Esophagus muscularis mucosa (tissue), 4 donors: ENCODE measurements at regions not wholly inside any gene's neighbourhood (a gene's known extent, or its start where the extent isn't known, plus 50 kb on each side); places are given as distances from the start of the nearest gene placed in this dataset.

Experiments used
- DNase-seq: peaks from one replicate; pipeline ENCODE4 v3.0.0-alpha.2; 2017; ENCODE audit errors: extremely low spot score
- H3K27ac ChIP-seq, 4 donors: fragments of 200-600 bp; sonication (generic); replicated peaks in 1 of 4; 1 replicate in 3 of 4; 2 replicates in 1 of 4; pipeline ENCODE4 v1.5.1; 2016 to 2019; ENCODE audit warnings: mild to moderate bottlenecking in 1 of 4
- H3K27me3 ChIP-seq, 4 donors: fragments of 200-600 bp; sonication (generic); one replicate each; pipeline versions ENCODE4 v1.5.1 to v1.6.0; 2016 to 2019
- H3K36me3 ChIP-seq, 4 donors: fragments of 200-600 bp; sonication (generic); one replicate each; pipeline ENCODE4 v1.5.1; 2016 to 2019
- H3K4me1 ChIP-seq, 4 donors: fragments of 200-600 bp; sonication (generic); one replicate each; pipeline ENCODE4 v1.5.1; 2016 to 2019
- H3K4me3 ChIP-seq, 4 donors: fragments of 200-600 bp; sonication (generic); 1 replicate in 2 of 4; 2 replicates in 2 of 4; pipeline ENCODE4 v1.5.1; 2016 to 2019; ENCODE audit warnings: mild to moderate bottlenecking in 4 of 4, moderate library complexity in 1 of 4
- H3K9me3 ChIP-seq, 4 donors: fragments of 200-600 bp; sonication (generic); 1 replicate in 3 of 4; 2 replicates in 1 of 4; pipeline ENCODE4 v1.5.1; 2016 to 2019
- CTCF ChIP-seq, 3 experiments: fragments of 200-600 bp in 2 of 3; fragments of 450-650 bp in 1 of 3; sonication (generic) in 2 of 3; IDR thresholded peaks; one replicate each; pipeline ENCODE4 v1.5.1; 2017 to 2019; ENCODE audit warnings: antibody characterized with exemption in 3 of 3, mild to moderate bottlenecking in 2 of 3, moderate library complexity in 1 of 3
- EP300 ChIP-seq: sonication (generic); formaldehyde crosslinking; IDR thresholded peaks from one replicate; pipeline ENCODE4 v1.6.1; 2017; ENCODE audit warnings: antibody characterized with exemption
- POLR2A ChIP-seq: fragments of 450-650 bp; IDR thresholded peaks from one replicate; pipeline ENCODE4 v1.6.1; 2017; ENCODE audit warnings: antibody characterized with exemption, moderate library complexity, mild to moderate bottlenecking, low read depth
- POLR2AphosphoS5 ChIP-seq, 2 donors: sonication (generic); formaldehyde crosslinking; IDR thresholded peaks; one replicate each; pipeline ENCODE4 v1.6.1; 2017; ENCODE audit warnings: antibody characterized with exemption in 2 of 2
- WGBS: methylation state at CpG from one replicate; pipeline ENCODE4 v1.1.5; 2018; 5-methylcytosine and 5-hydroxymethylcytosine counted together
- intact Hi-C: fragments of 100-400 bp; cut with DNase I; formaldehyde crosslinking; loops from one replicate; pipeline ENCODE4 v1.15.1; 2023

GRCh38 chr5:73381590-73382400 is 66.8 kb downstream of the FOXD1 start:
- Histone ChIP-seq H3K9me3 (peaks cover 0 to 17% (median 9%) of the 10 kb centered on the region in 4 donors), H3K27me3 (peaks cover 0 to 40% (median 16%) of the 10 kb centered on the region in 4 donors), H3K36me3 (no peaks in the 10 kb centered on the region), H3K4me3 (peak overlapping the region; percentile 39 to 48 (median 42)), H3K4me1 (peaks cover 11 to 15% (median 13%) of the 10 kb centered on the region in 4 donors), H3K27ac (no peak overlapping the region)
- TF ChIP-seq POLR2AphosphoS5 (IDR thresholded peaks at IDR 0.05) (no peak), EP300 (no peak), CTCF (IDR thresholded peaks at IDR 0.05) (no peak), POLR2A (no peak)
- DNase-seq, result no peak
- intact Hi-C loops, result no loop called here
- 48% methylated on average over 52 of the region's 90 CpGs for WGBS

DNA sequence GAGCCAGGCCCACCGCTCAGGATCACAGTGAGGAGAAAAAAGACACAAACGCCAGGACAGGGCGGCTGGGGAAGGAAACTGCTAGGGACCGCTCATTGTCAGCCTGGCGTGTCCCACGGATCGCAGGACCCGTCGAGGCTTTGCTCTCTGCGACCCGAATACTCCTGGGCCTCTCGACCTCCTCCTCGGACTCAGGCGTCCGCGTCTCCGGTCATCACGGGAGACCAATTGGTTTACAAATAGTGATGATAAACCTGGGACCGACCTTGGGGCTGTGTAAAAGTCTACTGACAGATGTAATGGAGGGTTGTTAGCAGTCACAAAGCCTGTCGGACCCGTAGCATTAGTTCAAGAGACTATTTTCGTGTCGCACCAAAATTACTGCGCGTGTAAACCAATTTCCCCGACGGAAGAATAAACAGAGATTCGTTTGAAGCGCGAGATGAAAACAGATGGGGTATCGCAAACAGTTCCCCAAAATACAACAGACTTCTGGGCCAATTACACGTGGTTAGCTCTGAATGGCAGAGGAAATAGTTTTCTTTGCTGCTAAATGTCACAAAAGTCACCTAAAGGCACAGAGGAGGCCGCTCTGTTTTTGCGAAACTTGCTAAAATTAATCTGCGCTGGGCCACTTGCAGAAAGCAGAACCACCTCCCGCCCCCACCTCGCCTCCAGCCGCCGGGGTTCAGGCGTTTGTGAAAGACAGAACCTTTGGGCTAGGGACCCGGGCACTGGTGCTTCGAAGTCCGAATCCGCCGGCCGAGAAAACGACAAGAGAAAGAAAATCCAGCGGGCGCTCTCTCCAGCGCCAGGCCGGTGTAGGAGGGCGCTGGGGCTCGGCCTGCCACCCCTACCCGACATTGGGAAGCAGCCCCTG is 67.6 kb downstream of the FOXD1 start:
- intact Hi-C loops, result no loop called here
- TF ChIP-seq POLR2AphosphoS5 (IDR thresholded peaks at IDR 0.05) (no peak), CTCF (IDR thresholded peaks at IDR 0.05) (no peak), EP300 (no peak), POLR2A (no peak)
- WGBS, result 67% methylated on average over 50 of the region's 54 CpGs
- peaks cover 0 to 40% (median 16%) of the 10 kb centered on the region in 4 donors for H3K27me3 ChIP-seq
- H3K4me3 ChIP-seq, result peak overlapping the region in 2 of 4 donors; percentile 39 to 48
- peaks cover 11 to 15% (median 13%) of the 10 kb centered on the region in 4 donors for H3K4me1 ChIP-seq
- DNase-seq, result no peak
- H3K36me3 ChIP-seq, result no peaks in the 10 kb centered on the region
- no peak overlapping the region for H3K27ac ChIP-seq
- peaks cover 0 to 15% (median 9%) of the 10 kb centered on the region in 4 donors for H3K9me3 ChIP-seq

DNA sequence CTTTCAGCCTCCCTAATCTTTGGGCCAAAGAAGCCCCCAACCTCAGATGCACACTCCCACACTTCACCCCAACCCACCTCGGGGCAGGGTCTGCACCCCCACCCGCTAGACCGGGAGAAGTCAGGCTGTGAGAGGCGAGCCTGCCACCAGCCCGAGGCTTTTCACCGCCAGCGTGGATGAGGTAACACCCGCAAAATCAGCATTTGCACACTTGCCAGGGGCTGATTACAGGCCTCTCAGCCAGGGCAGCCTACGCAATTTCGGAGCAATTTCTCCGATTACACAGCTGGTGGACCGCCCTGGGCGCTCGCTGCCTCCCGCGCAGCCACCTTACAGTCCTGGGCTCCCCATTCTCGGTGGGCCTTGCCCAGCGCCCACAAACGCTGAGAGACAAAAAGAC is 68.5 kb downstream of the FOXD1 start:
- Histone ChIP-seq H3K9me3 (peaks cover 0 to 8% (median 5%) of the 10 kb centered on the region in 4 donors), H3K27ac (no peak overlapping the region), H3K27me3 (peaks cover 0 to 40% (median 16%) of the 10 kb centered on the region in 4 donors), H3K4me3 (no peak overlapping the region), H3K36me3 (no peaks in the 10 kb centered on the region), H3K4me1 (peaks cover 11 to 15% (median 13%) of the 10 kb centered on the region in 4 donors)
- no peak for DNase-seq
- intact Hi-C loops, result no loop called here
- 86% methylated on average over 14 of the region's 19 CpGs for WGBS
- no peak for TF ChIP-seq POLR2A
- no peak for TF ChIP-seq EP300
- no peak for TF ChIP-seq CTCF (IDR thresholded peaks at IDR 0.05)
- TF ChIP-seq POLR2AphosphoS5 (IDR thresholded peaks at IDR 0.05), result no peak

GRCh38 chr5:73379435-73379834 is 69.1 kb downstream of the FOXD1 start:
- no peak overlapping the region for H3K27ac ChIP-seq
- TF ChIP-seq POLR2AphosphoS5 (IDR thresholded peaks at IDR 0.05) (no peak), CTCF (IDR thresholded peaks at IDR 0.05) (no peak), EP300 (no peak), POLR2A (no peak)
- no peak overlapping the region for H3K4me3 ChIP-seq
- WGBS, result 92% methylated on average over 3 of the region's 3 CpGs
- intact Hi-C loops, result no loop called here
- peaks cover 11 to 20% (median 13%) of the 10 kb centered on the region in 4 donors for H3K4me1 ChIP-seq
- no peaks in the 10 kb centered on the region for H3K36me3 ChIP-seq
- DNase-seq, result no peak
- peaks cover 0 to 40% (median 16%) of the 10 kb centered on the region in 4 donors for H3K27me3 ChIP-seq
- H3K9me3 ChIP-seq, result peaks cover 0 to 2% (median under 1%) of the 10 kb centered on the region in 4 donors
